Effector memory CD8-positive, alpha-beta T cell (primary cell): ENCODE measurements at regions not wholly inside any gene's neighbourhood (a gene's known extent, or its start where the extent isn't known, plus 50 kb on each side); places are given as distances from the start of the nearest gene placed in this dataset.

Experiments used
- ATAC-seq: fragments of 150-1000 bp; cut with Tn5 transposase; replicated peaks from 2 replicates; pipeline ENCODE4 v1.10.0; 2021; ENCODE audit warnings: mild to moderate bottlenecking, moderate library complexity
- DNase-seq, 3 experiments: peaks; one replicate each; pipeline ENCODE4 v3.0.0; 2021
- H3K27ac Mint-ChIP-seq, 2 donors: one replicate each; pipeline ENCODE4 v1.8.0; 2022; ENCODE audit warnings: mild to moderate bottlenecking in 2 of 2, mixed read lengths in 2 of 2, moderate library complexity in 2 of 2
- H3K27me3 Mint-ChIP-seq, 2 donors: one replicate each; pipeline ENCODE4 v1.8.0; 2022; ENCODE audit warnings: mixed read lengths in 2 of 2
- H3K36me3 Mint-ChIP-seq: one replicate; pipeline ENCODE4 v1.8.0; 2022; ENCODE audit warnings: mild to moderate bottlenecking, moderate library complexity, mixed read lengths; ENCODE audit not compliant: insufficient read depth
- H3K4me1 Mint-ChIP-seq, 2 donors: one replicate each; pipeline ENCODE4 v1.8.0; 2022; ENCODE audit warnings: low read depth in 2 of 2, mixed read lengths in 2 of 2
- H3K4me3 Mint-ChIP-seq, 2 donors: one replicate each; pipeline ENCODE4 v1.8.0; 2022; ENCODE audit warnings: mild to moderate bottlenecking in 2 of 2, mixed read lengths in 2 of 2, moderate library complexity in 2 of 2
- H3K9me3 Mint-ChIP-seq, 2 donors: one replicate each; pipeline ENCODE4 v1.8.0; 2022; ENCODE audit warnings: mixed read lengths in 2 of 2

DNA sequence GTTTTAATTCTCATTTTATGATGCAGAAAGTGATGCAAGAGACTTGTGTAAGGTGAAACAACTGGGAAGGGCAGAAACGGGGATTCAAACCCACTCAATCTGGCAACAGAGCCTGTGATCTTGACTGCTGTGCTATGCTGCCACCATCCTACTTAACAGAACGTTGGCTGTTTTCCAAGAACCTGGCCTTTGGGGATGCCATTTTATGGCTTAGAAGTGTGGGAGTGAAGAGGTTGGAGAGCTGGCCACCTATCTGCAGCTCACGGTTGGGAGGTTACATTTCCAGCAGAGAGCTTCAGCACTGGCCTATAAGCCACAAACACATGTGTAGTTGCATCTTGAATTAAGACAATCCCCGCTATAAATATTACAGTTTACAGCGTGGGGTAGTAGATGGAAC lies 235.3 kb downstream of the PRDM2 start:
- H3K27me3 Mint-ChIP-seq, result peaks cover 35% of the 10 kb centered on the region in 2 donors
- no peaks in the 10 kb centered on the region for H3K4me1 Mint-ChIP-seq
- no peak overlapping the region for H3K27ac Mint-ChIP-seq
- H3K36me3 Mint-ChIP-seq, result no peaks in the 10 kb centered on the region
- no peak for DNase-seq
- no peak overlapping the region for H3K4me3 Mint-ChIP-seq
- no peaks in the 10 kb centered on the region for H3K9me3 Mint-ChIP-seq
- no peak for ATAC-seq

DNA sequence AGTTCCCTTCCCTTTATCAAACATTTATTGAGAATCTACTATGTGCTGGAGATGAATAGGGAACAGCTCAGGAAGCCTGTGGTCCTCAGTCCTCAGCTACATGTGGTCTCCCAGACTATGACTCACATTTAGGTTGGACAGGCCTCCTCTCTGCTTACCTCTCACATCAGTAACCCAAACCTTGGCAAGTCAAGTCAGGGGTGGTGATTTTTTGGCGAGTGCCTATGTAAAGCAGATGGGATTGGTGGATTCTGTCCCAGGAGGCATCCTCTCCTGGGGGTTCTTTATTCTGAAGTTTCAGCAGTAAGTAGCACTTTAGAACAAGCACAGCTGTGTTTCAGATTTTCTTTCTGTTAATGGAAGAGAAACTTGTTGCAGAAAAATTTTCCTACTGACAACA lies 241.3 kb downstream of the PRDM2 start:
- Mint-ChIP-seq H3K4me3 (no peak overlapping the region), H3K27ac (no peak overlapping the region), H3K27me3 (peaks cover 23 to 38% of the 10 kb centered on the region in 2 donors), H3K9me3 (peaks cover 3 to 8% of the 10 kb centered on the region in 2 donors), H3K4me1 (no peaks in the 10 kb centered on the region), H3K36me3 (no peaks in the 10 kb centered on the region)
- no peak for DNase-seq
- no peak for ATAC-seq

DNA sequence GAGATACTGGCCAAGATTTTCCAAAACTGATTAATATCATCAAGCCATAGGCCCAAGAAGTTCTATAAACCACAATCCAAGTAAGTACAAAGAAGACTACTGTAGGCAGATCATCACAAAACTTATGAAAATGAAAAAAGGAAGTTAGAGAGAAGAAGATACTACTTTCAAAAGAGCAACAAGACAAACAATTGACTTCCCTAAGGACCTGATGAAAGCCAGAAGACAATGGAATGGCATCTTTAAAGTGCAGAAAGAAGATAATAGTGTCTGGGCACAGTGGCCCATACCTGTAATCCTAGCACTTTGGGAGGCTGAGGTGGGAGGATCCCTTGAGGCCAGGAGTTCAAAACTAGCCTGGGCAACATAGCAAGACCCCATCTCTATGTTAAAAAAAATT lies 243.1 kb downstream of the PRDM2 start:
- H3K27me3 Mint-ChIP-seq, result peaks cover 27 to 33% of the 10 kb centered on the region in 2 donors
- no peaks in the 10 kb centered on the region for H3K36me3 Mint-ChIP-seq
- no peaks in the 10 kb centered on the region for H3K4me1 Mint-ChIP-seq
- ATAC-seq, result no peak
- peaks cover 3 to 8% of the 10 kb centered on the region in 2 donors for H3K9me3 Mint-ChIP-seq
- H3K4me3 Mint-ChIP-seq, result no peak overlapping the region
- no peak overlapping the region for H3K27ac Mint-ChIP-seq
- DNase-seq, result no peak

DNA sequence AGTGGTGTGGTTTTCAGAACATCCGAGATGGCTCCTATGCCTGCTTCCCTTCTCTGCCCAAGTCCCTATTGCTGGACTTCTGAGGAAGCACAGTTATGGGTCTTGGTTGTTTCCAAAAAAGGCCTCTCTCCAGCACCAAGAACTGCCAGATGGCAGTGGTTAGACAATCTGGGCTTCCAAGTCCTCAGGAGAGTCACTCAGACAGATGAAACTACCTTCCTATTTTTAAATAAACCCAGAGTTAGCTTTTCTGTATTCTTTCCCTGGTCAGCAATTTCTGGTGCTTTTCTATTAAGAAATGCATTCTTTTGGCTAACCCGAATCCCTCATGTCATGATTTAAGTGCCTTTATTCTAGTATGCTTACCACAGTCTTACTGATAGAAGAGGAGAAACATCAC lies 245.9 kb downstream of the PRDM2 start:
- H3K4me1 Mint-ChIP-seq, result no peaks in the 10 kb centered on the region
- H3K4me3 Mint-ChIP-seq, result no peak overlapping the region
- ATAC-seq, result no peak
- H3K9me3 Mint-ChIP-seq, result peaks cover 3 to 8% of the 10 kb centered on the region in 2 donors
- no peak for DNase-seq
- no peak overlapping the region for H3K27ac Mint-ChIP-seq
- no peaks in the 10 kb centered on the region for H3K36me3 Mint-ChIP-seq
- H3K27me3 Mint-ChIP-seq, result peaks cover 25 to 33% of the 10 kb centered on the region in 2 donors

DNA sequence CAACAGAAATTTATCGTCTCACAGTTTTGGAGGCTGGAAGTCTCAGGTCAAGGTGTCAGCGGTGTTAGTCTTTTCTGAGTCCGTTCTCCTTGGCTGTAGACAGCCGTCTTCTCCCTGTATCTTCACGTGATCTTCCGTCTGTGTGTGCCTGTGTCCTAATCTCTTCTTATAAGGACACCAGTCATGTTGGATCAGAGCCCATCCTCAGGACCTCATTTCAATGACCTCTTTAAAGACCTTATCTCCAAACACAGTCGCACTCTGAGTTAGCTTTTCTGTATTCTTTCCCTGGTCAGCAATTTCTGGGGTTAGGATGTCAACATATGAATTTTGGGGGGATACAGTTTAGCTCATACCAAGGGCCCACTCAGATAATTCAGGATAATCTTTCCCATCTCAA lies 247.7 kb downstream of the PRDM2 start:
- peaks cover 3 to 5% of the 10 kb centered on the region in 2 donors for H3K9me3 Mint-ChIP-seq
- no peak for DNase-seq
- H3K4me1 Mint-ChIP-seq, result no peaks in the 10 kb centered on the region
- H3K27me3 Mint-ChIP-seq, result peaks cover 17 to 38% of the 10 kb centered on the region in 2 donors
- no peak for ATAC-seq
- no peaks in the 10 kb centered on the region for H3K36me3 Mint-ChIP-seq
- no peak overlapping the region for H3K4me3 Mint-ChIP-seq
- H3K27ac Mint-ChIP-seq, result no peak overlapping the region

DNA sequence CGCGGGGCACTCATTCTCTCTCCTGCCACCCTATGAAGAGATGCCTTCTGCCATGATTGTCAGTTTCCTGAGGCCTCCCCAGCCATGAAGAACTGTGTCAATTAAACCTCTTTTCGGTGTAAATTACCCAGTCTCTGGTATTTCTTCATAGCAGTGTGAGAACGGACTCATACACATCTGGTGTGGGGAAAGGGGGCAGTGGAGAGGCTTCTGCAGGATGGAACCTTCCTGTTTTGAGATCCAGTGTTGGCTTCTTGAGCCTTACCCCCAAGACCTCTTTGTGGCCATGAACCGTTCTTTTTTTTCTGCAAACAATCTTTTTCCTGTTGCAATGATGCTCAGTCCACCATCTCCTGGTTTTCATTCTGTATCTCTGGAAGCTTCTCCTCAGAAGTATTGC lies 248.4 kb downstream of the PRDM2 start:
- Mint-ChIP-seq H3K4me1 (no peaks in the 10 kb centered on the region), H3K9me3 (no peaks in the 10 kb centered on the region), H3K27ac (no peak overlapping the region), H3K36me3 (no peaks in the 10 kb centered on the region), H3K27me3 (peaks cover 17 to 38% of the 10 kb centered on the region in 2 donors), H3K4me3 (no peak overlapping the region)
- DNase-seq, result no peak
- ATAC-seq, result no peak

DNA sequence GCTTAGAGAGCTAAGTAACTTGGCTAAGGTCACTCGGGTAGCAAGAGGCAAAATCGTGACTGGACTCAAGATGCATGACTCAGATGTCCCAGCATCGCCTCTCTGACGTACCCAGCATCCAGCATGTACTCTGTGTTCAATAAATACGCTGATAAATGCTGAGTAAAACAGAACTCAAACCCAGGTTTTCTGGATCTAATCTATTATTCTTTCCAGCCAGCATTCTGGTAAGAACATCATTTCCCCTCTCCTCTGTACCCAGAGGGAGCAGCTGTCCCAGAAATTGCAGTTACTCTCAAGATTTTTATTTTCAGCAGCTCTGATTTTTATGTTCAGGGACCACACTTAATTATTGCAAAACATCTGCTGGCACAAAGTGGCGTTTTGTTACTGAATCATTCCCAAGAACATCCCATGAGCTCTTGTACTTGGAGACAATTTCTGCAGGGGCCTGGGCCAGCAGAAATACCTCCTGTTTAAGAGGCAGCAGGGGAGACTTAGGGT lies 249.0 kb downstream of the PRDM2 start:
- Mint-ChIP-seq H3K27me3 (peaks cover 17 to 38% of the 10 kb centered on the region in 2 donors), H3K4me1 (no peaks in the 10 kb centered on the region), H3K27ac (no peak overlapping the region), H3K36me3 (no peaks in the 10 kb centered on the region), H3K9me3 (no peaks in the 10 kb centered on the region), H3K4me3 (no peak overlapping the region)
- ATAC-seq (no peak), DNase-seq (no peak)

DNA sequence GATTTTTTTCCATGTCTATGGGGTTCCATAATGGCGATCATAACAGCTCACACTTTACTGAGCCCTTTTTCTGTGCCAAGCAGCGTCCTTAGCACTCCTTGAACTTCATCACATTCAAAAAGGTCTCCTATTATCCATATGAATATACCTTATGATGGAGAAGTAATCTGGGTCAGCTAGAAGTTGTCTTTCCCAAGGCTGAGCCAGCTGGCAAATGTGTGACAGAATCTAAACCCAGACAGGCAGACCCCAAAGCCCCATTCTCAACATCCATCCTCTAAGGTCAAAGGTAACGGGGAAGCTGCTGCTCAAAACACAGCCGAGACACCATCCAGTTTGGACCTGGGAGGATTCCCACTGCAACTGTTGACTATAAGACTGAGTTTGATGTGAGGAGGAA lies 249.6 kb downstream of the PRDM2 start:
- Mint-ChIP-seq H3K9me3 (no peaks in the 10 kb centered on the region), H3K27me3 (peaks cover 17 to 38% of the 10 kb centered on the region in 2 donors), H3K4me3 (no peak overlapping the region), H3K36me3 (no peaks in the 10 kb centered on the region), H3K27ac (no peak overlapping the region), H3K4me1 (no peaks in the 10 kb centered on the region)
- ATAC-seq, result no peak
- DNase-seq, result no peak

DNA sequence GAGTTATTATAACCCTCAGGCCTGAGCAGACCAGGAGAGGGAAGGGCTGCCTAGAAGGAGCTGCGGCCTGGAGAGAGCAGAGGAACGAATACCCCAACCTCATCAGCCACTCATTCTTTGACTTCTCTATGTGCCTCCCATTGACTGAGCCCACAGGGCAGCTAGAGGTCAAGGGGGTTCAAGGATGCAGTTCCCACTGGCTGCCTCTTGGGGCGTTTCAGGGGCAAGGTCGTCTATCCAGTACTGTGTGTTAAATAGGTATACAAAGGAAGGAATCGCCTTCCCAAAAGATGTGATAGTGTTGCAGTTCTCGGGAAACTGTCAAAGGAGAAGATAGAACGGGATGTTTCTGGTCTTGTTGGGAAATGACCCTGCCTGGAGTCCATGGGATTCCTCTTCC lies 250.6 kb downstream of the PRDM2 start:
- no peak overlapping the region for H3K4me3 Mint-ChIP-seq
- H3K36me3 Mint-ChIP-seq, result no peaks in the 10 kb centered on the region
- no peak overlapping the region for H3K27ac Mint-ChIP-seq
- H3K4me1 Mint-ChIP-seq, result no peaks in the 10 kb centered on the region
- no peaks in the 10 kb centered on the region for H3K9me3 Mint-ChIP-seq
- no peak for ATAC-seq
- peaks cover 17 to 38% of the 10 kb centered on the region in 2 donors for H3K27me3 Mint-ChIP-seq
- DNase-seq, result no peak

DNA sequence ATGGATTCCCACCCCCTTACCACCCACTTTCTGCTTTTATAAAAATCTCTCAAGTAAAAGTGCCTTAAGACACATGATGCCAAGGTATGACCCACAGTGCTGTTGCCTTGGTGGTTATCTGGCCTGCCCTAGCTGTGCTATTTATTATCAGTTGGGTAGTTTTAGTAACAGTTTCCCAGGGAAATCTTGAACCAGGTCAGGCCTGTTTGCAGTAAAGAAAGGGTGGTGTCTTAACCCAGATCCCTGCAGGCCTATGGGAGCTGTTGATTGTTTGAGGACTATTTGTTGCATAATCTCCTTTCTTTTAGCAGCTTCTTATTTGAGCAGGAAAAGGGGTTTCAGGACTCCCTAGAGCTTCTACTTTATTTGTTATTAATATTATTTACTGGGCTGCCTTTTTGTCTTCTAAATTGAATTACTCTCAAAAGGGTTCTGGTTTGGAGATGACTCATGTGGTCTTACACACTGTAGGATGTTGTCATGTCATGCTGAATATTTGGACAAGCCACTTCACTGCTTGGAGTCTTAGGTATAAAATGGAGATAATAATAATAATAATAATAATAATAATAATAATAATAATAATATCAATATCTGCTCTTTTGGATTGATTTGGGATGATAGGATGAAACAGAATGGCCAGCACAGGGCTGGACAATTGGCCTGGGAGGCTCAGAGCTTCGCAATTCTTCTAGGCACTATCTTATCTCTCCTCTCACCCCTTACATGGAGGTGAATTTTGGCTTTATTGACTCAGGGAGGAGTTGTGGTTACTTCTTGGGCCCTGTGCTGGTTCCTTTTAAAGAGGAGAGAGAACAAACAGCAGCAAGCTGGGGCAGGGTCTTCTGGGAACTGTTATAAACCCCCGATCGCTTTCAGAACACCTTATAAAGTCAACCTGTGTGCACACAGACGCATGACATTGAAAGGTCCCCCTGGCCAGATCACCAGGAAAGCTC lies 252.1 kb downstream of the PRDM2 start:
- no peaks in the 10 kb centered on the region for H3K9me3 Mint-ChIP-seq
- H3K4me1 Mint-ChIP-seq, result no peaks in the 10 kb centered on the region
- no peak overlapping the region for H3K27ac Mint-ChIP-seq
- H3K4me3 Mint-ChIP-seq, result no peak overlapping the region
- DNase-seq (no peak), ATAC-seq (no peak)
- H3K27me3 Mint-ChIP-seq, result peaks cover 25 to 44% of the 10 kb centered on the region in 2 donors
- no peaks in the 10 kb centered on the region for H3K36me3 Mint-ChIP-seq

DNA sequence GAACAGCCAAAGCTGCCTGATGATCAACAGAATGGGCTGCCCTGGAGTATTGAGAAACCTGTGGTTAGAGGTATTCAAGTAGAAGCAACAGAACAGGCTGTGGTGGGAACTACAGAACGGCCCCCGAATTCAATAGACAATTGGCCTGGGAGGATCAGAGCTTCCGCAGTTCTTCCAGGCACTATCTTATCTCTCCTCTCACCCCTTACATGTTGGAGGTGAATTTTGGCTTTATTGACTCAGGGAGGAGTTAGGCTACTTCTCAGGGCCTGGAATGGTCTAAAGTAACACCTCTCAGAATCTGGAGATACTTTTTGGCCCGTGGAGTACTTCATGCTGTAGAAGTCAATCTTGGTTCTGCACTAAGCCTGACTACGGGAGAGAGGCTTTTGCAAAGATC lies 253.0 kb downstream of the PRDM2 start:
- H3K27me3 Mint-ChIP-seq, result peaks cover 26 to 43% of the 10 kb centered on the region in 2 donors

DNA sequence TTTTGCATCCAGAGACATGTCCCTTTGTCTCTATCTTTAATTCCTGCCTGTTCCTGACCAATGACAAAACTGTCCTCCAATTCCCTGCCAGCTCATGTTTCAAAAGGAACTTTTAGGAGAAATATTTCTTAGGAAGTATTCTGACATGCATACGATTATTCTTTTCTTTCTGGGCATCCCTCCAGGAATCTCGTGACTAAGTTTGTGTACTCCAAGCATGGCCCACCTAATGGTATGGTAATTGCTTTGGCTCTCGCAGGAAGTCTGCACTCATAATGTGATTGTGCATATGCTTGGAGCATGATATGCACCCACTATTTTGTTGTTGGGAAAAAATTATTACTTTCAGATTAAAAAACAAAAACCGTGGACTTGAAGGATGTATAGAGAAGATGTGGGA lies 256.4 kb downstream of the PRDM2 start:
- Mint-ChIP-seq H3K36me3 (no peaks in the 10 kb centered on the region), H3K4me3 (no peak overlapping the region), H3K27ac (no peak overlapping the region), H3K4me1 (no peaks in the 10 kb centered on the region), H3K9me3 (no peaks in the 10 kb centered on the region), H3K27me3 (peaks cover 33 to 38% of the 10 kb centered on the region in 2 donors)
- ATAC-seq (no peak), DNase-seq (no peak)

More for the DNA sequence above, 253.0 kb downstream of the PRDM2 start:
- no peaks in the 10 kb centered on the region for H3K9me3 Mint-ChIP-seq
- no peak overlapping the region for H3K4me3 Mint-ChIP-seq
- no peaks in the 10 kb centered on the region for H3K36me3 Mint-ChIP-seq
- H3K27ac Mint-ChIP-seq, result no peak overlapping the region
- DNase-seq (no peak), ATAC-seq (no peak)
- no peaks in the 10 kb centered on the region for H3K4me1 Mint-ChIP-seq

DNA sequence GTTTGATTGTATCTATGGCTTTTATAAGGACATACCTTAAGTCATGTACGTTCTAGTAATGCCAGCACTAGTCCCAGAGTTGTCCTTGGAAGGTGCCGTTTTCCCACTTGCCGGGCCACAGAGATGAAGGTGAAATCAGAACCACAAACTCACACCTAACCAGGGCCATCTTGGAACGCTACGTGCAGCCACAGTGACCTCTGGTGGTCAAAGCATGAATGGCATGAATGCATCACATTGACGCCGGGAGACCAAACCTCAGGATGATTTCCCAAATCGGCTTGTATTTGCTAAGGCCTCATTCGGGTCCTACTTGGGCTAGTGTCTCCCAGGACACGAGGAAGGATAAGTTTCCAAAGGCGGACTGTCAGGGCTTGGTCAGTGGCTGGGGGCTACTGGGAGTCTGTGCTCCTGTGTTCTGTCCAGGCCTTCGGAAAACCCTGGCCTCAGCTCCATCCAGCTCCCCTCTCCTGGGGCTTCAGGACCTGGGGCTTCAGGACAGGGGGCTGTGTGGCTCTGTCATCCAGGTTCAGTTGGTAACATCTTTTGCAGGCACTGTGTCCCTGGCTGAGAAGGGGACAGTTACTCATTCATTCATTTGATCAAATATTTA lies 260.5 kb downstream of the PRDM2 start:
- DNase-seq, result peak; percentile 54 to 58 (median 57)
- peak; percentile 44 for ATAC-seq
- no peaks in the 10 kb centered on the region for H3K36me3 Mint-ChIP-seq
- no peak overlapping the region for H3K27ac Mint-ChIP-seq
- H3K9me3 Mint-ChIP-seq, result no peaks in the 10 kb centered on the region
- H3K4me1 Mint-ChIP-seq, result no peaks in the 10 kb centered on the region
- no peak overlapping the region for H3K4me3 Mint-ChIP-seq
- peaks cover 52 to 77% of the 10 kb centered on the region in 2 donors for H3K27me3 Mint-ChIP-seq

DNA sequence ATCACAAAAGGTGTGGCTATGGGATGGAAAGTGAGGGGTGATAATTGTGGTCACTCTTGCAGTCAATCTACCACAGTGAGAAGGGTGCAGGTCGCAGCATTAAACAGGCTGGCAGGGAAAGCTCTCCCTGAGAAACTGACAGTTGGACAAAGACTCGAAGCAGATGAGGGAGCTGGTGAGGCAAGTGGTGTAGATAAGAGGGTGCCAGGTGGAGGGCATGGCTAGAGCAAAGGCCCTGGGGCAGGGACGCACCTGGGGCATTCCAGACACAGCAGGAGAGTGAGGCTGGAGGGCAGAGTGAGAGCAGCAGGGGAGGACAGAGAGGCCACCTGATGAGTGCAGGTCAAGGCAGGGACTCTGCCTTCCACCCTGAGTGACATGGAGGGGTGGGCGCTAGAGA lies 264.8 kb downstream of the PRDM2 start:
- H3K27ac Mint-ChIP-seq, result no peak overlapping the region
- ATAC-seq (no peak), DNase-seq (no peak)
- H3K4me1 Mint-ChIP-seq, result no peaks in the 10 kb centered on the region
- H3K9me3 Mint-ChIP-seq, result no peaks in the 10 kb centered on the region
- H3K27me3 Mint-ChIP-seq, result peaks cover 29 to 68% of the 10 kb centered on the region in 2 donors
- H3K36me3 Mint-ChIP-seq, result no peaks in the 10 kb centered on the region
- H3K4me3 Mint-ChIP-seq, result no peak overlapping the region
